GM23338 (cell line): ENCODE measurements at regions not wholly inside any gene's neighbourhood (a gene's known extent, or its start where the extent isn't known, plus 50 kb on each side); places are given as distances from the start of the nearest gene placed in this dataset.

Experiments
- CREB1 ChIP-seq: fragments of 250-450 bp; sonication (Bioruptor Pico); IDR thresholded peaks from 2 replicates; pipeline ENCODE4 v1.5.0; 2020; ENCODE audit warnings: low read depth, mild to moderate bottlenecking, moderate library complexity
- ETS1 ChIP-seq: IDR thresholded peaks from 2 replicates; pipeline ENCODE4 v1.6.1; 2016; ENCODE audit warnings: antibody characterized with exemption
- EZH2 ChIP-seq: fragments of 200-600 bp; sonication (generic); IDR thresholded peaks from one replicate; pipeline ENCODE4 v1.8.0; 2017; ENCODE audit warnings: antibody characterized with exemption, mild to moderate bottlenecking, low read depth; ENCODE audit not compliant: unreplicated experiment
- EZH2phosphoT487 ChIP-seq: fragments of 200-600 bp; sonication (generic); IDR thresholded peaks from one replicate; pipeline ENCODE4 v1.8.1; 2018; ENCODE audit warnings: antibody characterized with exemption; ENCODE audit not compliant: unreplicated experiment
- JUNB ChIP-seq: IDR thresholded peaks from one replicate; pipeline ENCODE4 v1.6.1; 2016; ENCODE audit warnings: antibody characterized with exemption; ENCODE audit not compliant: unreplicated experiment
- NANOG ChIP-seq: IDR thresholded peaks from 2 replicates; pipeline ENCODE4 v1.6.1; 2016; ENCODE audit warnings: antibody characterized with exemption, borderline replicate concordance
- POLR2AphosphoS5 ChIP-seq: IDR thresholded peaks from 2 replicates; pipeline ENCODE4 v1.6.1; 2016; ENCODE audit warnings: antibody characterized with exemption, low read depth
- REST ChIP-seq: IDR thresholded peaks from one replicate; pipeline ENCODE4 v1.6.1; 2018; ENCODE audit warnings: antibody characterized with exemption; ENCODE audit not compliant: unreplicated experiment
- STAT1 ChIP-seq: IDR thresholded peaks from one replicate; pipeline ENCODE4 v1.6.1; 2016; ENCODE audit warnings: antibody characterized with exemption; ENCODE audit not compliant: unreplicated experiment
- ZNF331 ChIP-seq: fragments of 250-450 bp; sonication (Bioruptor Pico); IDR thresholded peaks from 2 replicates; pipeline ENCODE4 v1.5.0; 2020; ENCODE audit warnings: low read depth, mild to moderate bottlenecking, moderate library complexity
- TF ChIP-seq, protein P1 (sequence below), 2 experiments: fragments of 200-600 bp in 1 of 2; sonication (generic) in 1 of 2; conservative IDR thresholded peaks; 2 replicates each; pipeline versions ENCODE4 v1.5.1 to v1.6.1; 2016 to 2017; ENCODE audit warnings: antibody characterized with exemption in 2 of 2, low read depth in 2 of 2, mild to moderate bottlenecking in 2 of 2, moderate library complexity in 1 of 2
- TF ChIP-seq, protein P2 (sequence below): fragments of 250-450 bp; sonication (Bioruptor Pico); IDR thresholded peaks from 2 replicates; pipeline ENCODE4 v1.5.0; 2020; ENCODE audit warnings: mild to moderate bottlenecking, moderate library complexity

DNA sequence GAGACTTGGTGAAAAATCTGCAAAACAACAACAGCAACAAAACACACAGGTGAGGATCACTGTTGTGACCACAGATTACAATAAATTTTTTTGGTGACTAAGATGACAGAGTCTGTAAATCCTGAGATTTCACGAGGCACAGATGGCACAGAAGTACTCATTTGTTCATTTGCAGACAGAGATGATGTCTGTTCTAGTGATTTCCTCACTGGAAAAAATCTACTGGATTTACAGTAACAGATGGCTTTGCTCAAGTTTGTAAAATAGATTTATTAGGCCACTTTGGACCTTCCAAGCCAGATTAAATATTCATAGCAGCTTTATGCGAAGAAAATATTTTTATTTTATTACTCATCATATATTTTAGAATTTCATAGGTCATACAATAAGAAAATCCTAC lies 113.5 kb upstream of the IL6 start:
- TF ChIP-seq, protein P1, sequence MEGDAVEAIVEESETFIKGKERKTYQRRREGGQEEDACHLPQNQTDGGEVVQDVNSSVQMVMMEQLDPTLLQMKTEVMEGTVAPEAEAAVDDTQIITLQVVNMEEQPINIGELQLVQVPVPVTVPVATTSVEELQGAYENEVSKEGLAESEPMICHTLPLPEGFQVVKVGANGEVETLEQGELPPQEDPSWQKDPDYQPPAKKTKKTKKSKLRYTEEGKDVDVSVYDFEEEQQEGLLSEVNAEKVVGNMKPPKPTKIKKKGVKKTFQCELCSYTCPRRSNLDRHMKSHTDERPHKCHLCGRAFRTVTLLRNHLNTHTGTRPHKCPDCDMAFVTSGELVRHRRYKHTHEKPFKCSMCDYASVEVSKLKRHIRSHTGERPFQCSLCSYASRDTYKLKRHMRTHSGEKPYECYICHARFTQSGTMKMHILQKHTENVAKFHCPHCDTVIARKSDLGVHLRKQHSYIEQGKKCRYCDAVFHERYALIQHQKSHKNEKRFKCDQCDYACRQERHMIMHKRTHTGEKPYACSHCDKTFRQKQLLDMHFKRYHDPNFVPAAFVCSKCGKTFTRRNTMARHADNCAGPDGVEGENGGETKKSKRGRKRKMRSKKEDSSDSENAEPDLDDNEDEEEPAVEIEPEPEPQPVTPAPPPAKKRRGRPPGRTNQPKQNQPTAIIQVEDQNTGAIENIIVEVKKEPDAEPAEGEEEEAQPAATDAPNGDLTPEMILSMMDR (conservative IDR thresholded peaks at IDR 0.05; ENCODE audit: low read depth in 2 of 2): no peak
- no peak for TF ChIP-seq POLR2AphosphoS5
- no peak for TF ChIP-seq ZNF331
- no peak for TF ChIP-seq CREB1 (CRISPR knock-in tag)
- no peak for TF ChIP-seq EZH2
- TF ChIP-seq EZH2phosphoT487: no peak
- TF ChIP-seq JUNB: no peak
- no peak for TF ChIP-seq ETS1
- TF ChIP-seq NANOG: no peak
- no peak for TF ChIP-seq REST
- TF ChIP-seq STAT1: no peak
- TF ChIP-seq, protein P2, sequence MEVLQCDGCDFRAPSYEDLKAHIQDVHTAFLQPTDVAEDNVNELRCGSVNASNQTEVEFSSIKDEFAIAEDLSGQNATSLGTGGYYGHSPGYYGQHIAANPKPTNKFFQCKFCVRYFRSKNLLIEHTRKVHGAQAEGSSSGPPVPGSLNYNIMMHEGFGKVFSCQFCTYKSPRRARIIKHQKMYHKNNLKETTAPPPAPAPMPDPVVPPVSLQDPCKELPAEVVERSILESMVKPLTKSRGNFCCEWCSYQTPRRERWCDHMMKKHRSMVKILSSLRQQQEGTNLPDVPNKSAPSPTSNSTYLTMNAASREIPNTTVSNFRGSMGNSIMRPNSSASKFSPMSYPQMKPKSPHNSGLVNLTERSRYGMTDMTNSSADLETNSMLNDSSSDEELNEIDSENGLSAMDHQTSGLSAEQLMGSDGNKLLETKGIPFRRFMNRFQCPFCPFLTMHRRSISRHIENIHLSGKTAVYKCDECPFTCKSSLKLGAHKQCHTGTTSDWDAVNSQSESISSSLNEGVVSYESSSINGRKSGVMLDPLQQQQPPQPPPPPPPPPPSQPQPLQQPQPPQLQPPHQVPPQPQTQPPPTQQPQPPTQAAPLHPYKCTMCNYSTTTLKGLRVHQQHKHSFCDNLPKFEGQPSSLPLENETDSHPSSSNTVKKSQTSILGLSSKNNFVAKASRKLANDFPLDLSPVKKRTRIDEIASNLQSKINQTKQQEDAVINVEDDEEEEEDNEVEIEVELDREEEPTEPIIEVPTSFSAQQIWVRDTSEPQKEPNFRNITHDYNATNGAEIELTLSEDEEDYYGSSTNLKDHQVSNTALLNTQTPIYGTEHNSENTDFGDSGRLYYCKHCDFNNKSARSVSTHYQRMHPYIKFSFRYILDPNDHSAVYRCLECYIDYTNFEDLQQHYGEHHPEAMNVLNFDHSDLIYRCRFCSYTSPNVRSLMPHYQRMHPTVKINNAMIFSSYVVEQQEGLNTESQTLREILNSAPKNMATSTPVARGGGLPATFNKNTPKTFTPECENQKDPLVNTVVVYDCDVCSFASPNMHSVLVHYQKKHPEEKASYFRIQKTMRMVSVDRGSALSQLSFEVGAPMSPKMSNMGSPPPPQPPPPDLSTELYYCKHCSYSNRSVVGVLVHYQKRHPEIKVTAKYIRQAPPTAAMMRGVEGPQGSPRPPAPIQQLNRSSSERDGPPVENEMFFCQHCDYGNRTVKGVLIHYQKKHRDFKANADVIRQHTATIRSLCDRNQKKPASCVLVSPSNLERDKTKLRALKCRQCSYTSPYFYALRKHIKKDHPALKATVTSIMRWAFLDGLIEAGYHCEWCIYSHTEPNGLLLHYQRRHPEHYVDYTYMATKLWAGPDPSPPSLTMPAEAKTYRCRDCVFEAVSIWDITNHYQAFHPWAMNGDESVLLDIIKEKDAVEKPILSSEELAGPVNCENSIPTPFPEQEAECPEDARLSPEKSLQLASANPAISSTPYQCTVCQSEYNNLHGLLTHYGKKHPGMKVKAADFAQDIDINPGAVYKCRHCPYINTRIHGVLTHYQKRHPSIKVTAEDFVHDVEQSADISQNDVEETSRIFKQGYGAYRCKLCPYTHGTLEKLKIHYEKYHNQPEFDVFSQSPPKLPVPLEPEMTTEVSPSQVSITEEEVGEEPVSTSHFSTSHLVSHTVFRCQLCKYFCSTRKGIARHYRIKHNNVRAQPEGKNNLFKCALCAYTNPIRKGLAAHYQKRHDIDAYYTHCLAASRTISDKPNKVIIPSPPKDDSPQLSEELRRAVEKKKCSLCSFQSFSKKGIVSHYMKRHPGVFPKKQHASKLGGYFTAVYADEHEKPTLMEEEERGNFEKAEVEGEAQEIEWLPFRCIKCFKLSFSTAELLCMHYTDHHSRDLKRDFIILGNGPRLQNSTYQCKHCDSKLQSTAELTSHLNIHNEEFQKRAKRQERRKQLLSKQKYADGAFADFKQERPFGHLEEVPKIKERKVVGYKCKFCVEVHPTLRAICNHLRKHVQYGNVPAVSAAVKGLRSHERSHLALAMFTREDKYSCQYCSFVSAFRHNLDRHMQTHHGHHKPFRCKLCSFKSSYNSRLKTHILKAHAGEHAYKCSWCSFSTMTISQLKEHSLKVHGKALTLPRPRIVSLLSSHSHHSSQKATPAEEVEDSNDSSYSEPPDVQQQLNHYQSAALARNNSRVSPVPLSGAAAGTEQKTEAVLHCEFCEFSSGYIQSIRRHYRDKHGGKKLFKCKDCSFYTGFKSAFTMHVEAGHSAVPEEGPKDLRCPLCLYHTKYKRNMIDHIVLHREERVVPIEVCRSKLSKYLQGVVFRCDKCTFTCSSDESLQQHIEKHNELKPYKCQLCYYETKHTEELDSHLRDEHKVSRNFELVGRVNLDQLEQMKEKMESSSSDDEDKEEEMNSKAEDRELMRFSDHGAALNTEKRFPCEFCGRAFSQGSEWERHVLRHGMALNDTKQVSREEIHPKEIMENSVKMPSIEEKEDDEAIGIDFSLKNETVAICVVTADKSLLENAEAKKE (CRISPR knock-in tag): no peak
